ENCODE measurements at regions not wholly inside any gene's neighbourhood (a gene's known extent, or its start where the extent isn't known, plus 50 kb on each side); places are given as distances from the start of the nearest gene placed in this dataset.

DNA sequence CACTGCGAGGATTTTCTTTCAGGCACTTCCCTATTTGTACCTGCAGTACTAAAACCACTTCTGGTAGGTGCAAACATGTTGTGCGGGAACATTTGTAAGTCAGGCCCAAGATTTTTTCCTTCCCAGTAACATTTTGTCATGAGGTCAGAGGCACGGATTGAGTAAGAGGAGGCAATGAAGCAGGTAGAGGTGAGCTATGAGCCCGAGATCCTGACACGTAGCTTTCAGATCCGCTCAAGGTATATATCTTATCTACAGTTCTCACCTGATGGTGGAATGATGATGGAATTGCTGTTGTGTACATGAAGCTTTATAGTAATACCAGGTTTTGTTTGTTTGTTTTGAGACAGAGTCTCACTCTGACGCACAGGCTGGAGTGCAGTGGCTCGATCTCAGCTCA is 497.5 kb downstream of the NR2F2 start:
- no peak for TF ChIP-seq CTCF (IDR thresholded peaks at IDR 0.05)
- no peak for TF ChIP-seq EP300 (IDR thresholded peaks at IDR 0.05)
- TF ChIP-seq POLR2AphosphoS5 (IDR thresholded peaks at IDR 0.05), result no peak
